ENCODE measurements at regions not wholly inside any gene's neighbourhood (a gene's known extent, or its start where the extent isn't known, plus 50 kb on each side); places are given as distances from the start of the nearest gene placed in this dataset.
A peak's percentile ranks its signal among the peaks of the same experiment; 100 is the strongest.
"Not testable (repeated sequence)": the region's sequence is repeated elsewhere in the genome, so short reads cannot be mapped to it uniquely, and the experiment has no call there.

DNA sequence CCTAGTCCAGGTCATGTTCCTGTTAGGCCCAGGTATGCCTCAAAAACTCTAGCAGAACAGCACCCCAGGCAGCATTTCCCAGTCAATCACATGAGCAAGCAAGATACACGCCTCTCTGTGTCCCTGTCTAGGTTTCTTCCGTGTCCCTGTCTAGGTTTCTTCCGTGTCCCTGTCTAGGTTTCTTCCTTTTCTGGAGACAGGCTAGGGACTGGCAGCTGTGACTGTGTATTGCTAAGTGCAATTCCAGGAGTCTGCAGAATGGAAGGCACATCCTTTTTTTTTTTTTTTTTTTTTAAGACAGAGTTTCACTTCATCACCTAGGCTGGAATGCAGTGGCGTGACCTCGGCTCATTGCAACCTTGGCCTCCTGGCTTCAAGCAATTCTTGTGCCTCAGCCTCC, 77.6 kb downstream of the SETD4 start:
- DNase-seq: no peak

DNA sequence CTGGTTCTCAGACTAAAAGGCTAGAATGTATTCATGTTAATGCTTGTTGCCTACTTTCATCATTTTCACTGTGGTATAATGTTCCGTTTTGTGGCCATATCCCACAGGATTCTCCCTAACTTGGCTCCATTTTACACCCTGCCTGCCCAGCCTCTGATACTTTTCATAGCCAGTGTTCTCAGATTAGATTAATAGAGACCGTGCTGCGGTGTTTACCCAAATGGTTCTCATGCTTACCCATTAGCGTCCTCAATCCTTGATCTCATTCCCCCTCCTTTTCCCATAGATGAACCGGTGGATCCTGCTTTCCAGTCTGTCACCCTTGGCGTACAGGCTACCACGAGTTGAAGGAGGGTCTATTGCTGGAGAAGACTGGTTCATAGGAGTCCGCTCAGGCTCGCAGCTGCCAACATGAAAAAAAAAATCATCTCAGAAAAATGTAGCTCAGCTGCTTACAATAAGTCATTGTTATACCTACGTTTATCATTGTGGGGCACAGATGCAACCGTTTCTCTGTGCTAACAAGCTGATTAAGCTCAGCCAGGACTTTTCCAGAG, 78.7 kb downstream of the SETD4 start:
- DNase-seq: no peak

DNA sequence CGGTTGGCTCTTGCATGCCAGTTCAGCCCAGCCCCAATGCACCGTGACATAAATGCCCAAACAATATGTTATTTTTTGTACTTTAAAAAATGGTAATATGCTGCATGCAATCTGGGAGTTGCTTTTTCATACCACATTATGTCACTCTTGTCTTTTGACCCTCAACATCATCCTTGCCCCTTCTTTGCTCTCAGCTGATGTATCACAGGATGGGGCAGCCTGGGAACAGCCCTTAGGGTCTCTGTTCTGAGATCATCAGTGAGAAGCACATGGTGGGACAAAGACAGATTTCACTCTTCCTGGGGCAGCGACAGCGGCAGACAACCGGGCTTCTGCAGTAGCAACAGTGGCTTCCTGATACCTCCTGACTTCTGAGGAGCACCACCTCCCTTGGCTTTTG, 79.5 kb downstream of the SETD4 start:
- DNase-seq: no peak

- not testable (repeated sequence) for DNase-seq
Measured at GRCh38 chr21:35977860-35978259, 82.5 kb downstream of the SETD4 start.

- no peak for DNase-seq
Measured at GRCh38 chr21:35976929-35977328, 83.4 kb downstream of the SETD4 start.

DNA sequence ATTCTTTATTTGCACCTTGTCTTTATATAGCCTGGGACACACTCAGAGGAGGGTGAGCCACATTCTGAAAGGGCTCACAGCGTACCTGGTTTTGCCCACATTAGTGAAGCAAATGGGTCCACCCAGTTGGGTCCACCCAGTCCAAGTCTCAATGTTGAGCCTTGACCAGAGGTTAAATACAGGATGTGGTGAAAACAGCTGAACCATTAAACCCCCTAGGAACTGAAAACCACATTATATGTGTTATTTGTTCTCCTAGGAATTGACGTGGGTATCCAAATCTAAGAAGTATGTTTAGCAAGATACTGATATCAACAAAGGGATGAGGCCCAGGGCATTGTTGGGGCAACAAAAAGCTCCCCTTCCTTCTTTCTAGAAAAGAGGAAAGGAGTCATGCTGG, 83.8 kb downstream of the SETD4 start:
- no peak for DNase-seq

GRCh38 chr21:35974775-35975174, 85.6 kb downstream of the SETD4 start:
- DNase-seq: no peak

DNA sequence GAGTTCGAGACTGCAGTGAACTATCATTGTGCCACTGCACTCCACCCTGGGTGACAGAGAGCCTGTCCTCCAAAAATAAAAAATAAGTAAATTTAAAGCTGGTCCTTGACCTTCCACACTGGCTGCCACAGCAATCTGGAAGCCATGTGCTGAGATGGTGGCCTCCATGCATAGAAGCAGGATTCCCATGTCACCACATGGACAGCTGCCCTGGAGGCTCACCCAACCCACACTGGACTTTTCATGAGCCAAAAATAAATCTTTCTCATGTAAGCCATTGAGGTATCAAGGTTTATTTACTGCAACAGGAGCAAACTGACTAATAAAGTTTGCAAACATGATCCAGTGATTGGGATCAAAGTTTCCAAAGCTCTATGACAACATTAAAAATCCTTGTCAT, 88.5 kb downstream of the SETD4 start:
- DNase-seq: no peak

DNA sequence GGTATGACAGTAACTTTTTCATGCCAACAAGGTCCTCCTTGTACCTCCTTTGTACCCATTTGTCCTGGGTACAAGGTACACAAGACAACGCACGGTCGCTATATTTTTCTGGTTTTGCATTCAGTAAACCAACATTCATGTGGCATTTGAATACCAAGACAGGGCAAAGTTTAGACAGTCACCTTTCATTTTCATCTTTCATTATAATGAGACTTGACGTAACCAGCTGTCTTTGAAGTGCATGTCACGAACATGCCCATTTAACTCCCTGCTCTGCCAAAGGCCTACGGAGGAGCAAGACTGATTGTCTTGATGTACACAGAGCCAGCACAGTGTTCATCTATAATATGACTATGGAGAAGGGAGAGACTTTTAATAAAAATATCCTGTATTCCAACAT, 91.0 kb downstream of the SETD4 start:
- DNase-seq: no peak

DNA sequence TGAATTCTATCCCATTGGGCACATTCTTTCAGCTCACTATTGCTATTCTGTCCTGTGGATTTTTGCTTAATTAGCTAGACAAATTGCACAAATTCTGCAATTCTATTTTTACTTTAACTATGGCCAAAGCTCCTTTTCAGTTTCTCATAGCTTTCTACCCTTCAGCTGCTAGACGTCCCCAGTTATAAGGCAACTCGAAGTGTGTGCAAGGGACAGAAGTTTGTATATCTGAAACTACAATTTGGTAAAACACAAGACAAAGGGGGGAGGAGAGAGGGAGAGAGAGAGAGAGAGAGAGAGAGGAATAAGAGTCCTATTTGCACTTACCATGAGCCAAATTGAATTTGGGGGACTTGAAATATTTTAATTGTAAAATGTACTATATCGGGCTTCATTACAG, 91.8 kb downstream of the SETD4 start:
- DNase-seq: no peak

DNA sequence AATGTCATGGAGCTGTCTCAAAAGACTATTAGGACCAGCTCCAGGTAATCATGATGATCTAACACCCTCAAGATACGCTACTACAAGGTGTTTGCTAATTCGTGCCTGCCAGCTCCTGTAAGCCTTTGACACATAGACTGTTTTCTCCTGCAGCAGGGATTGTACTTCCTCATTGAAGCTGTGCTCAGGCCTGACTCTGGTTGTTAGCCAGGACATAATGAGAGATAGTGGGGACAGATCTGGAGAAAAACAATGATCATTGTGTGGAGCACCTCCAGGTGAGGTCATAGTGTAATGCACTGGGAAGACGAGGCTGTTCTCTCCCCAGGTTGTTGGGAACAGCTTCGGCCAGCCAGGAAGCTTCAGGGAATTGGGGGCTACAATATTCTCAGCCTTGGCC, 94.6 kb downstream of the SETD4 start:
- DNase-seq: no peak

DNA sequence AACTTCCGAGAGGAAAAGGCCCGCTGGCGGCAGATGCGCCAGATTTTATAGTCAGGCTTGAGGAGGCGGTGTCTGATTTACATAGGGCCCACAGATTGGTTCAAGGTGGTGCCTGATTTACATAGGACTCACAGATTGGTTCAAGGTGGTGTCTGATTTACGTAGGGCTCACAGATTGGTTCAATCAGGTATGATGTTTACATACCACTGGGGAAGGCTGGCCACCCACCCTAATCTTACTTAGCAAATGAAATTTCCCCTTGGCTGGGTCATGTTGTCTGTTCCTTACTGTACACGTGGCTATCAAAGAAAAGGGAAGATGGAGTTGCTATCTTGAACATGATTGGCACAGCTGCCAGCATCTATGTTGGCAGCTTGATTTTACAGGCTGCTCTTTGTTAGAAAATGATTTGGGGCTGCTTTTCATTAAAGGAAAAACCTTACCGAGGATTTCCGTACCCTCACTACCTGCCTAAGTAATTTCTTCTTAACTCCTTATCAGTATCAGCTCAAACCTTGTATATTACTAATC, 96.3 kb downstream of the SETD4 start:
- DNase-seq: no peak

- DNase-seq: no peak
Measured at GRCh38 chr21:35962917-35963316, 97.4 kb downstream of the SETD4 start.

- no peak for DNase-seq
Measured at GRCh38 chr21:35954066-35954465, 106.3 kb downstream of the SETD4 start.

DNA sequence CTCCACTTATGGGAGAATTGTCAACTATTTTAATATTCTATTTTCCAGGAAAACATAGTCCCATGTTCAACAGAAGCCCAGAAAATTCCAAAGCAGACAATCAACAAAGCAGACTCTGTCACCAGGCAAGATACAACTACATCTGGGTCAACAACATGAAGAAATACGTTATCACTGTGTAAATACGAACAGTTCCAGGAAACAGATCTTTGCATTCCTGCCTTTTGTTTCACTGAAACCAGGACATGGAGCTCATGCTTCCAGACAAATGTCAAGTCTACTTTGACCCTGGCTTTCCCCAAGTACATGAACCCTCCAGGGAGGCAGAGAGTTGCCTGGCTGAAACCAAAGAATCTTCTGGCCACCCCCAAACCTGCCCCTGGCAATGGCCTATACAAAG, 106.7 kb downstream of the SETD4 start:
- no peak for DNase-seq

GRCh38 chr21:35952651-35953340, 107.5 kb downstream of the SETD4 start:
- no peak for DNase-seq

- DNase-seq: no peak
Measured at GRCh38 chr21:35948982-35949381, 111.3 kb downstream of the SETD4 start.

DNA sequence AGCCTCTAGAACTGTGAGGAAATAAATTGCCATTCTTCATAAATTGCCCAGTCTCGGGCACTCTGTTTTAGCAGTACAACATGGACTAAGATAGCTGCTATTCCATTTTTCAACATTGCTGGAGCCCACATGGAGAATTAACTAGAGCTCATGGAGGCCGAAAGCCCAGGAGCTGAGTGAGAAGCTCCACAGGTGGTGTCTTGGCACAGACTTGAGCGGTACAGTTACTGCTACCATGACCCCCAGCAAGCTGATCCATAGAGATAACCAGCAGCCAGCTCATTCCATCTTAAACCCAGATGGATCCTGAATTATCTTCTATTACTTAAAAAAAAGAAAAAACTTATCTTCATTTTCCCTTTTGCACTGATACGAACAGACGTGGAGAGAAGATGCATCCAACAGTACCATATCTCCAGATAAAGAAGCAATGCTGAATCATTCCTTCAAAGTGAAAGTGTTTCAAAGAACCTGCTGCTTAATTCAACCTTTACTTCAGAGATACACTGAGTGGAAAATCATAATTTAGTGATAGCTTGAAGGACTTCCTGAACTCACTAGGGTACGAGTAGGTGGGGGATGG, 115.1 kb downstream of the SETD4 start:
- no peak for DNase-seq

DNA sequence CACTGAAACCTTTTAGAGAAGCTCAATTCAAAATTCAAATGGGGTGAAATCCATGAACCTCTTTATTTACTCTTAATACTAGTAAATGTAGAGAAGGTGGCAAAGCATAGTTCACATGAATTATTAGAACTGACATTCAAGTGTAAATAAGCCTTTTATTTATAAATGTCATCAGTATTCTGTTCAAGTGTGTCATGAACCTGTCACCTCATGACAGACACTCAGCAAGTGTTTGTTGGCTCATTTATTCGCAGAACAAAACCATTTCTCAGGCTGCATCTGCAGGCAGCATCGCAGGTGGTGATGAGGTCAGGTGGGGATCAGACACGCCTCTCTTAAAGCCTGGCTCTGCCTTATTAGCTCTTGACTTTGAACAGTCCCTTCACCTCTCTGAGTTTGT, 116.6 kb downstream of the SETD4 start:
- no peak for DNase-seq

DNA sequence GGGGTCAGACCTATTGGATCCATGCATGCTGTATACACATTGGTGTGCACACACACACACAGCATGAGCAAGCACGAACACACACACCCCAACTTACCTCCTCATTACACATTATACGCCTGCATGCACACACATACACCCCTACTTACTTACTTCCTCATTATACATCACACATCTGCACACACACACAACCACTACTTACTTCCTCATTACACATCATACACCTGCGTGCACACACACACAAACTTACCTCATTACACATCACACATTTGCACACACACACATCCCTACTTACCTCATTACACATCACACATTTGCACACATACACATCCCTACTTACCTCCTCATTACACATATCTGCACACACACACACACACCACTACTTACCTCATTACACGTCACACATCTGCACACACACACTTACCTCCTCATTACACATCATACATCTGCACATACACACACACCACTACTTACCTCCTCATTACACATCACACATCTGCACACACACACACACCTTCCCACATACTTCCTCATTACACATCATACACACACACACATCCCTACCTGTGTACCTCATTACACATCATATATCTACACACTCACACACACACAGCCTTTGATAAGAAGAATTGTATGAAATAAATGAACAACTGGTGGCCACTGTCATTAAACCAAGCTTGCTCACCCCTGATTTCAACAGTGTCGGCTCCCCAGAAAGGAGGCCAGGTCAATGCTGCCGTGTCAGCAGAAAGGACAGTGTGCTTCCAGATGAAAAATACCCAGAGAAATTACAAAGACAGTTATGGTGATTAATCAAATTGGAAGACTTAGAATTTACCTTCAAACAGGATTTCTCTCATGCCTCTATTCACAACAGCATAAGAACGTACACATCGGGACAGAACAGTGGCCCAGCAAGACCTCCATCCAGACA, 117.8 kb downstream of the SETD4 start:
- DNase-seq: no peak

DNA sequence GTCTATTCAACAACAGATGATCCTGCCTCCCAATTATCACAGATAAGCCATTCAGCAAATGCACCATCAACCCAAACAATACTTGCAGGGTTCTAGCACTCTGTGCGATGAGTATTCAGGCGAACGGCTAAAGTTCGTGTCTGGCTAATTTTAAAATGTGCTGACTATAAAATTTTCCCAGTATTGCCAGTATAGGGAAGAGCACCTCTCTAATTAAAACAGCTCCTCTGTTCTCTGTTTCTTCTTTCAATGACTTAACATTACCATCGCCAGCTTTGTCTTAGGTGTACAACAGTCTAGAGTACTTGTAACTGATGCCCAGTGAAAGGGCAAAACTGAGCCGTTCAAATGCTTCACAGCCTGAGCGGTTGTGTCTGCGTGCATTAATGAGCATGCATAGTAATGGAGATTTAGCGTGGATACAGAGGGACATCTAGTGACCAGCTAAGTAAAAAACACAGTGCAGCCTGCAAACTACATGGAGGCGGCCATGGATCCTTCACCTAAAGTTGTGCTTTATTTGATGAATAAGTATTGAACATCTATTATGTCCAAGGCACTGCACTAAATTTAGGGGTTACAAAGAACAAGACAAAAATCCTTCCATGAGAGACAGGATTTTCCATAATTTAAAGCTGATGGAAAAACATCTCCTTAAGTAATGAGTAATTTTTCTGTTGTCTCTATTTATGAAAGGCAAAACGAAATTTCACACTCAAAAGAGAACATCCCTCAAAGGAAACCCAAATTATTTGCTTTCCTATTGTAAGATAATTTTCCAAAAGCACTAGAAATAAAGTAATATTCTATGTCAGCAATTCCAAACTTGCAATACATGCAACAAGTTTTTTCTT, 120.0 kb downstream of the SETD4 start:
- peak; percentile 32 to 85 for DNase-seq

GRCh38 chr21:35938446-35938845, 121.9 kb downstream of the SETD4 start:
- DNase-seq: no peak

All from hippocampal formation (tissue), 2 donors.